Peyer's patch (tissue), 4 donors: ENCODE measurements at regions not wholly inside any gene's neighbourhood (a gene's known extent, or its start where the extent isn't known, plus 50 kb on each side); places are given as distances from the start of the nearest gene placed in this dataset.

Experiments used
- CTCF ChIP-seq, 6 experiments: fragments of 450-650 bp in 4 of 6; fragments of 200-600 bp in 2 of 6; sonication (generic) in 1 of 6; IDR thresholded peaks; one replicate each; pipeline ENCODE4 v1.5.1; 2017 to 2019; ENCODE audit warnings: antibody characterized with exemption in 6 of 6, mild to moderate bottlenecking in 3 of 6, moderate library complexity in 1 of 6
- POLR2A ChIP-seq, 2 donors: fragments of 450-650 bp; IDR thresholded peaks; one replicate each; pipeline ENCODE4 v1.5.1; 2017; ENCODE audit warnings: antibody characterized with exemption in 2 of 2, mild to moderate bottlenecking in 2 of 2, moderate library complexity in 2 of 2

- TF ChIP-seq CTCF (IDR thresholded peaks at IDR 0.05) (no peak), POLR2A (IDR thresholded peaks at IDR 0.05) (no peak)
These were observed 436.1 kb downstream of the SPATA31D1 start for GRCh38 chr9:82424599-82425120.
